ENCODE measurements at regions not wholly inside any gene's neighbourhood (a gene's known extent, or its start where the extent isn't known, plus 50 kb on each side); places are given as distances from the start of the nearest gene placed in this dataset.

GRCh38 chr11:109547356-109548027, 125.5 kb downstream of the C11orf87 start:
- no peak for DNase-seq (ENCODE audit: low spot score)
- no peak for ATAC-seq
- intact Hi-C loops (cut with DNase I), result no loop called here

DNA sequence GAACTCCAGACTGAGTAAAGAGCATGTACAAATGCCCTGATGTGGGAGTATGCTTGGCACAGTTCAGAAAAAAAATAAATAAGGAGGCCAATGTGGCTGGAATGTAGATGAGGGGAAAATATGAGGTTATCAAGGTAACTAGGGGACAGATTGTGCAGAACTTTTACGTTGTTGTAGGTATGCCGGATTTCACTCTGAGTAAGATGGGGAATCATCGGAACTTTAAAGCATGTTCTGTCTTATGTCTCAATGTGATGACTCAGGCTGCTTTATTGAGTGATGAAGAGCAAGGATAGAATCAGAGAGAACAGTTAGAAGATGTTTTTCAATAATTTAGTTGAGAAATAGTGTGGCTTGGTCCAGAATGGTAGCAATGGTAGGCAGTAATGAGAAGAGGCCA, 130.4 kb downstream of the C11orf87 start:
- intact Hi-C loops (cut with DNase I), result no loop called here
- DNase-seq (ENCODE audit: low spot score), result no peak
- no peak for ATAC-seq

DNA sequence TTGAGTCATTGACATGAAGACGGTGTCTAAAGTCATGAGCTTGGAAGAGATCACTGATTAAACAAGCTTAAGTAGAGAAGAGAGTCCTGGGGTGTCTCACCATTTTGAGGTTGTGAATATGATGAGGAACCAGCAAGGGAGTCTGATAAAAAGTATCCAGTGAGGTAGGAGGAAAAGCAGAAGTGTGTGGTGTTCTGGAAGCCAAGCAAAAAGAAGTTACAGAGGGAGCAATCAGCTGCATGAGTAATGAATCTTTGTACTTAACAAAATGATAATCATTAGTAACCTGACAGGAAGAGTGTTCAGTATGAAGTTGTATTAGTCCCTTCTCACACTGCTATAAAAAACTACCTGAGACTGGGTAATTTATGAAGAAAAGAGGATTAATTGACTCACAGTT, 131.3 kb downstream of the C11orf87 start:
- intact Hi-C loops (cut with DNase I), result no loop called here
- ATAC-seq (no peak), DNase-seq (ENCODE audit: low spot score) (no peak)

GRCh38 chr11:109554951-109555350, 133.0 kb downstream of the C11orf87 start:
- DNase-seq (ENCODE audit: low spot score), result no peak
- no peak for ATAC-seq
- intact Hi-C loops (cut with DNase I), result no loop called here

GRCh38 chr11:109564241-109564640, 142.3 kb downstream of the C11orf87 start:
- DNase-seq (ENCODE audit: low spot score), result no peak
- no peak for ATAC-seq
- intact Hi-C loops (cut with DNase I), result no loop called here

DNA sequence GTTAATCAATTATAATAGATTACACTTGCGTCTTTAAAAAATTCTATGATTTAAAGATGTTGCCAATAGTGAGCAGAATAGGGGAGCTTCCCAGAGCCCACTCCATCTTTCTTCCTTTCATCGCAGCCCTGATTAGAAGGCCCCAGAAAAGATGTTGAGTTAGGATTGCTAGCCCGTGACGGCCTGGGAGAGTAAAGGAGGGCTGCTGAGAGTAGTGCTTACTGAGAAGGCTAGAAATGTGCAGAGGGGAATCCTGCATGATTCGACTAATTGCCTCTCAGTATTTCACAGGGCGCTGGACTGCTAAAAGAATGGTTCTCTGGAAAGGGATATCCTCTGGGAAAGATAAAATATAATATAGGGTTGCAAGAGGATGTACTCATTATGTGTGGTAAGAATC, 160.5 kb downstream of the C11orf87 start:
- no peak for DNase-seq (ENCODE audit: low spot score)
- ATAC-seq, result no peak
- intact Hi-C loops (cut with DNase I), result no loop called here

DNA sequence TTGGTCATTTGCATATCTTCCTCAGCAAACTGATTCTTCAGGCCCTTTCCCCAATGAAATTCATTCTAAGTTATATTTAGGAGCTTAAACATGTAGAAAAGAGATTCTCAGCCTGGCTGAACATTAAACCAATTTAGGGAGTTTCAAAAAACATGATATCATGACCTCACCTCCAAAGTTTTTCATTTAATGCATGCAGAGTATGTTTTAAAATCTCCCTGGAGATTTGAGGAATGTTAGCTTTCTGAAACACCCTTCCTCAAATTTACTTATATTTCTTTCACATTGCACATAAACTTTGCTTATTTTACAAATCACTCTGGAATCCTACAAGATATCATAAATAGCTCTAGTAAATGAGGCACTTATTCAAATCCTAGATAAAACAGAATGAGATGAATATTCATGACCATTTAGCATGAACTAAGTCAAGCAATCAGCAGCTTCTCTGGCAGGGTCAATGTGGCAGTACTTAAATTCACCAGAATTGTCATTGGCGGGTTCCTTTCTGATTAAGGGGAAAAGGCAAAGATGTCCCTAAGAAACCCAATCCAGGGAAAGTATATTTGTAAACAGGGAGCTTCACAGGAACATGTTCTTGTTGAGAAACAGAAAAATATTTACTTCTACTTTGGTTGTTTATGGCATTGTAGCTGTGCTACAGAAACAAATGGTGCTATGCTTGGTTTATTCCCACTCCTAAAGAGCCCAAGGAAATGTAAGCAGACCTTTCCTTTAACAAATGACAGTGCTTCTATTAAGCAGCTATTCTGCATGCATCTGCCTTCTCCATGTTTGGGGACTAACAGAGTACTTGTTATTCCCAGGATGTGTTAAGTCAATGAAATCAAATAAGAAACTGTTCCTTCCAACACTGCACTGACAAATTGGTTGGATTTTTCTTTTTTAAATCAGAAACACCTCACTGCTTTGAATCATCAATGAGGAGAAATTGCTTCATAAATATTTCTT, 162.3 kb downstream of the C11orf87 start:
- ATAC-seq (no peak), DNase-seq (ENCODE audit: low spot score) (no peak)
- intact Hi-C loops (cut with DNase I), result no loop called here

- DNase-seq (ENCODE audit: low spot score), result no peak
- intact Hi-C loops (cut with DNase I), result no loop called here
- ATAC-seq, result no peak
These were observed 164.8 kb downstream of the C11orf87 start for GRCh38 chr11:109586789-109587188.

DNA sequence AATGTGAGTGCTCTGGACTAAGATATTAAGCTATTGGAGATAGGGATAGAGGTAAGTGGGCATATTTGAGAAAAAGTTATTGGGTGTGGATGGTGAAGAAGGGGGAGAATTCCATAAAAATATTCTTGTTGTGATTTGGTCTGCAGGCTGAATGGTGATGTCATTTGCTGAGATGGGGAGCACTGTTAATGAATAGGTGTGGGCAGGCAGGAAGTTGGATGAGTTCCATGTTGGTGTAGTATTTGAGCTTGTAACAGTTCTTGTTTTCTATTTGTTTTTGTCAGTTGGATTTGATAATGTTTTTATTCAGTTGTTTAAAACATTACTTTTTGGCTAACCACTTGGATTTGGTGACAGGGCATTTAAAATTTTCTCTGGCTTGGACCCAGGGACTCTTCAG, 168.8 kb downstream of the C11orf87 start:
- ATAC-seq (no peak), DNase-seq (ENCODE audit: low spot score) (no peak)
- intact Hi-C loops (cut with DNase I), result no loop called here

DNA sequence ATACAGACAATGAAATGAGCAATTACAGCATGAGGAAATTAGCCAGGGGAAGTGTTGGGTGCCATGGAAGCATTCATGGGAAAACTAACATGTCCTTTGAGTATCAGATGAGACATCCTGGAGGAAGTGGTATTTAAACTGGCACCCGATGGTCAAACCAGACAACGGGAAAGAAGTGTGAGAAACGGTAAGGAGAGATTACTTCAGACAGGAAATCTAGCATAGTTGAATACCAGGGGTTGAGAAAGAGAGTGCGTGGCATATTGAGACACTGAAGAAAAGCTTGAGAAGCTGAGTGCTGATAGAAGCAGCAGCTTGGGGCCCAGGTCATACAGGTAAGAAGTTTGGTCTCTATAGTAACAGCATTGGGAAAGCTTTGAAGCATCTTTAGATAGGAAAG, 175.3 kb downstream of the C11orf87 start:
- ATAC-seq, result no peak
- intact Hi-C loops (cut with DNase I), result no loop called here
- no peak for DNase-seq (ENCODE audit: low spot score)

GRCh38 chr11:109604481-109605400, 182.8 kb downstream of the C11orf87 start:
- ATAC-seq (no peak), DNase-seq (ENCODE audit: low spot score) (no peak)
- intact Hi-C loops (cut with DNase I), result no loop called here

DNA sequence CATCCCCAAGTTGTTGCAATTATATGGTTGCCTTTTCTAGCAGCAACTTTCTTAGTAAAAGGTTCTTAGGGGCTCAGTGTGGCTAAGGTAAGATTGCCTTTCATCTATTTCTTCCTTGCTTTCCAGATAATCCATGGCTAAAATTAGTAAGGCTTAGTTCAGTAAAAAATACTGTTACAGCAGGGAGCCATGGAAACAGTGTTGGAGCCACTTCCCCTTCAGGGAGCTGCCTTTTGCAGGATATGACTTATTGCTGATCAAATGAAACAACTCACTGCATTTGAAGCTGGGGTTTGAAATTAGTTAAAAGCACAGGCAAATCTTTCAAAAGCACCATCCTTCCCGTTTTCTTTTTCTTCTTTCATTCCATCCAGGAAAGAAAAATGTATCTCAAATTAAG, 184.3 kb downstream of the C11orf87 start:
- ATAC-seq, result no peak
- DNase-seq (ENCODE audit: low spot score), result no peak
- intact Hi-C loops (cut with DNase I), result no loop called here

GRCh38 chr11:109609454-109610185, 187.6 kb downstream of the C11orf87 start:
- no peak for ATAC-seq
- intact Hi-C loops (cut with DNase I), result no loop called here
- DNase-seq (ENCODE audit: low spot score), result no peak

DNA sequence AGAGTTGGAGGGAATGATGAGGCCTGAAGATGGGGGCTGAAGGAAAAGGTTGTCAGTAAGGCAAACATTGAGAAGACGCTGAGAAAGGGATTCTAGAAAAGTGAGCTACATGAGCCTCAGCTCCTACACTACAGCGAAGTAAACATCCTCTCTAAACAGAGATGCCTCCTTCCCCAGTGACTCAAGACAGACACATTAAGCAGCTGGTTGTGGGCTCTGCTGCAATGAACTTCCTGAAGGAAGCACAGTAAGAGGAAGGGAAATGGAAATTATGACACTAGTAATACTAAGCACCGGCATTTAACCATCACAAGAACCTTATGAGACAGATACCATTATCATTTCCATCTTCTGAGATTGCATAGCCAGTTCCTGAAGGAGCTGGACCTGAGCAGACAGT, 190.5 kb downstream of the C11orf87 start:
- DNase-seq (ENCODE audit: low spot score), result no peak
- intact Hi-C loops (cut with DNase I), result no loop called here
- no peak for ATAC-seq

- intact Hi-C loops (cut with DNase I), result no loop called here
- ATAC-seq (no peak), DNase-seq (ENCODE audit: low spot score) (no peak)
These were observed 197.5 kb downstream of the C11orf87 start for GRCh38 chr11:109619498-109619897.

DNA sequence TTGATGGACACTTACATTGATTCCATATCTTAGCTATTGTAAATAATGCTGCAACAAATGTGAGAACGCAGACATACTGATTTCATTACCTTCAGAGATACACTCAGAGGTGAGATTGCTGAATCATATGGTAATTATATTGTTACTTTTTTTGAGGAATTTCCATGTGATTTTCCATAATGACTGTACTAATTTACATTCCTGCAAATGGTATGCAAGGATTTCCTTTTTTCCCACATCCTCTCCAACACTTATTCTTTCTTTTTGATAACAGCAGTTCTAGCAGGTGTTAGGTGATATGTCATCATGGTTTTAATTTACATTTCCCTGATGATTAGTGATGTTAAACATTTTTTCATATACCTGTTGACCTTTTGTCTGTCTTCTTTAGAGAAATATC, 207.7 kb downstream of the C11orf87 start:
- no peak for ATAC-seq
- no peak for DNase-seq (ENCODE audit: low spot score)
- intact Hi-C loops (cut with DNase I), result no loop called here

DNA sequence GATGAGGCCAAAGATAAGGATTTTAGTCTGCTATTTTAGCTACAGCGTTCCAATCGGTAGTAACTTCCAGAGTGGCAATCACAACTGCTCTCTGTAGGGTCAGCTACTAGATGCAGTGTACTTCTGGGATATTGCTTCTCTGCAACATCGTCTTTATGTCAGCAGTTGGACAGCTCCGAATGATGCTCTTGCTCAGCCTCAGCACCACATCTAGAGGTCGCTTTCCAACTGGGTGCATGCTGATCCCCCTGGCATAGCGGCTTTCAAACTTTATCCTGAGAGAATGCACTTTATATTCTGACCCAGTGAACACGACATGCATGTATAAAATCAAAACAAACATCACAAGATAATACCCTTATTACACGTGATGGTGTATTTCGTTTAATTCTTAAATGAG, 219.6 kb downstream of the C11orf87 start:
- ATAC-seq (no peak), DNase-seq (ENCODE audit: low spot score) (no peak)
- intact Hi-C loops (cut with DNase I), result no loop called here

GRCh38 chr11:109644152-109644551, 222.2 kb downstream of the C11orf87 start:
- no peak for ATAC-seq
- no peak for DNase-seq (ENCODE audit: low spot score)
- intact Hi-C loops (cut with DNase I), result no loop called here

DNA sequence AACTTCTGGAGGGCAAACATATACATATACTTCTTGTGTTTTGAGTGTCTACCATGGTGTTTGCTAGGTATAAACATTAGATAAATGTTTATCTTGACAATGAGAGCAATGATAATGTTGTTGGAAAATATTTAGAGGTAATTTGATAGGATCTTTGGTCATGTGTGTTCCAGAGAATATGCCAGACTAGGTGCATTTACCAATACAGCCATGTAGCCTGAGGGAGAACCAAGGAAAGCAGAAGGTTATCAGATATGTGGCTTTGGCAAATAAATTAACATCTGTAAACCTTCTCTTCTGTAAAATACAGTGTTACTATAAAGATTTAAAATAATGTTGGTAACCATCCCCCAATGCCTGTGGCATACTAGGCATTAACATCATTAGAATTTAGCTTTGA, 226.8 kb downstream of the C11orf87 start:
- intact Hi-C loops (cut with DNase I), result no loop called here
- no peak for DNase-seq (ENCODE audit: low spot score)
- no peak for ATAC-seq
